NCI-H526 treated with DMSO at 0.1 percent for 48 hours (cell line): ENCODE measurements at regions not wholly inside any gene's neighbourhood (a gene's known extent, or its start where the extent isn't known, plus 50 kb on each side); places are given as distances from the start of the nearest gene placed in this dataset.
A peak's percentile ranks its signal among the peaks of the same experiment; 100 is the strongest.

Source experiments
- DNase-seq: peaks from one replicate; lab custom pipeline; 2025; lab: John Stamatoyannopoulos, UW

GRCh38 chr3:28816017-28816416 is 464.9 kb upstream of the RBMS3 start:
- DNase-seq = no peak

- no peak for DNase-seq
Observed at GRCh38 chr3:28824316-28824715, 456.6 kb upstream of the RBMS3 start.

- DNase-seq = no peak
Observed at GRCh38 chr3:28826840-28827239, 454.0 kb upstream of the RBMS3 start.

- DNase-seq = no peak
Observed at GRCh38 chr3:28835249-28835648, 445.6 kb upstream of the RBMS3 start.

GRCh38 chr3:28835751-28836150 is 445.1 kb upstream of the RBMS3 start:
- no peak for DNase-seq

GRCh38 chr3:28836199-28836598 is 444.7 kb upstream of the RBMS3 start:
- no peak for DNase-seq

- no peak for DNase-seq
Observed at GRCh38 chr3:28840976-28841376, 439.9 kb upstream of the RBMS3 start.

GRCh38 chr3:28841441-28841840 is 439.4 kb upstream of the RBMS3 start:
- DNase-seq = no peak

GRCh38 chr3:28844298-28845005 is 436.4 kb upstream of the RBMS3 start:
- no peak for DNase-seq

GRCh38 chr3:28845006-28845324 is 435.9 kb upstream of the RBMS3 start:
- DNase-seq = no peak

- no peak for DNase-seq
Observed at GRCh38 chr3:28846971-28847478, 433.8 kb upstream of the RBMS3 start.

- no peak for DNase-seq
Observed at GRCh38 chr3:28847736-28848135, 433.1 kb upstream of the RBMS3 start.

- DNase-seq = no peak
Observed at GRCh38 chr3:28850186-28850585, 430.7 kb upstream of the RBMS3 start.

GRCh38 chr3:28853830-28854229 is 427.0 kb upstream of the RBMS3 start:
- peak; percentile 13 for DNase-seq

GRCh38 chr3:28856796-28857195 is 424.1 kb upstream of the RBMS3 start:
- no peak for DNase-seq

GRCh38 chr3:28859897-28860296 is 421.0 kb upstream of the RBMS3 start:
- DNase-seq = no peak

- DNase-seq = no peak
Observed at GRCh38 chr3:28860307-28860706, 420.6 kb upstream of the RBMS3 start.

- no peak for DNase-seq
Observed at GRCh38 chr3:28863186-28863585, 417.7 kb upstream of the RBMS3 start.

- DNase-seq = no peak
Observed at GRCh38 chr3:28867836-28868235, 413.0 kb upstream of the RBMS3 start.

- DNase-seq = no peak
Observed at GRCh38 chr3:28868897-28869296, 412.0 kb upstream of the RBMS3 start.

GRCh38 chr3:28877912-28878311 is 403.0 kb upstream of the RBMS3 start:
- DNase-seq = peak; percentile 25

GRCh38 chr3:28890373-28890772 is 390.5 kb upstream of the RBMS3 start:
- DNase-seq = no peak

- no peak for DNase-seq
Observed at GRCh38 chr3:28891485-28891884, 389.4 kb upstream of the RBMS3 start.

- DNase-seq = no peak
Observed at GRCh38 chr3:28900301-28900700, 380.6 kb upstream of the RBMS3 start.
